PC-3 (cell line): ENCODE measurements at regions not wholly inside any gene's neighbourhood (a gene's known extent, or its start where the extent isn't known, plus 50 kb on each side); places are given as distances from the start of the nearest gene placed in this dataset.

Source experiments
- EZH2 ChIP-seq: fragments of 300-600 bp; sonication (generic); IDR thresholded peaks from one replicate; pipeline ENCODE4 v1.6.1; 2017; ENCODE audit warnings: antibody characterized with exemption, mild to moderate bottlenecking, low read length; ENCODE audit not compliant: unreplicated experiment
- TF ChIP-seq, protein P1 (sequence below): fragments of 300-600 bp; sonication (generic); conservative IDR thresholded peaks from 2 replicates; pipeline ENCODE4 v1.5.1; 2017; ENCODE audit warnings: antibody characterized with exemption, low read depth, mild to moderate bottlenecking, low read length

- TF ChIP-seq, protein P1, sequence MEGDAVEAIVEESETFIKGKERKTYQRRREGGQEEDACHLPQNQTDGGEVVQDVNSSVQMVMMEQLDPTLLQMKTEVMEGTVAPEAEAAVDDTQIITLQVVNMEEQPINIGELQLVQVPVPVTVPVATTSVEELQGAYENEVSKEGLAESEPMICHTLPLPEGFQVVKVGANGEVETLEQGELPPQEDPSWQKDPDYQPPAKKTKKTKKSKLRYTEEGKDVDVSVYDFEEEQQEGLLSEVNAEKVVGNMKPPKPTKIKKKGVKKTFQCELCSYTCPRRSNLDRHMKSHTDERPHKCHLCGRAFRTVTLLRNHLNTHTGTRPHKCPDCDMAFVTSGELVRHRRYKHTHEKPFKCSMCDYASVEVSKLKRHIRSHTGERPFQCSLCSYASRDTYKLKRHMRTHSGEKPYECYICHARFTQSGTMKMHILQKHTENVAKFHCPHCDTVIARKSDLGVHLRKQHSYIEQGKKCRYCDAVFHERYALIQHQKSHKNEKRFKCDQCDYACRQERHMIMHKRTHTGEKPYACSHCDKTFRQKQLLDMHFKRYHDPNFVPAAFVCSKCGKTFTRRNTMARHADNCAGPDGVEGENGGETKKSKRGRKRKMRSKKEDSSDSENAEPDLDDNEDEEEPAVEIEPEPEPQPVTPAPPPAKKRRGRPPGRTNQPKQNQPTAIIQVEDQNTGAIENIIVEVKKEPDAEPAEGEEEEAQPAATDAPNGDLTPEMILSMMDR: no peak
- TF ChIP-seq EZH2: no peak
Observed at GRCh38 chr2:136411946-136412345, 294.0 kb upstream of the CXCR4 start.
